ENCODE measurements at regions not wholly inside any gene's neighbourhood (a gene's known extent, or its start where the extent isn't known, plus 50 kb on each side); places are given as distances from the start of the nearest gene placed in this dataset.
"Not testable (repeated sequence)": the region's sequence is repeated elsewhere in the genome, so short reads cannot be mapped to it uniquely, and the experiment has no call there.

DNA sequence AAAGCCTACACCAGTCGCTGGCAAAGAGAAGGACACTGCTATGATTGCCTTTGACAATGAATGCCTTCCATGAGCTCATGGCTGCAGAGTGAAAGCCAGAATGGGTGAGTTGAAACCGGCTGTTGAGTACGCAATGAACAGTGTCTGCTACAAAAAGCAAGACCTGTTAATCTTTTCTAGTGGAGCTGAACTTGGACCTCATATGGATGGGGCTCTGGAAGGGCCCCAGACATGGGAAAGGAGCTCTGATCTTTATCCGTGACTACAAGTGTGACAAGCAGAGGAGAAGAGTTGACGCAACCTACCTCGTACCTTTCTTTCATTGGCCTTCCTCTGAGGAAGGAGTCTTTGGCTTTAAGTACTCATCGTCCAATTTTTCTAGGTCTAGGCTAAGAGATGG lies 67.1 kb upstream of the TSC22D1 start:
- no peak for DNase-seq (ENCODE audit: low spot score)
- in situ Hi-C loops (cut with MboI; ENCODE audit: low pct_unique_long_range_greater_than_20kb, low sequenced_read_pairs, unreplicated experiment) = no loop called here
- no peak for TF ChIP-seq CTCF (IDR thresholded peaks at IDR 0.05; ENCODE audit: extremely low read depth, insufficient read depth, missing control alignments)

GRCh38 chr13:44637581-44637980 lies 61.5 kb upstream of the TSC22D1 start:
- DNase-seq (ENCODE audit: low spot score) = no peak
- TF ChIP-seq CTCF (IDR thresholded peaks at IDR 0.05; ENCODE audit: extremely low read depth, insufficient read depth, missing control alignments) = no peak
- in situ Hi-C loops (cut with MboI; ENCODE audit: low pct_unique_long_range_greater_than_20kb, low sequenced_read_pairs, unreplicated experiment) = no loop called here

GRCh38 chr13:44629465-44630183 lies 53.5 kb upstream of the TSC22D1 start:
- in situ Hi-C loops (cut with MboI; ENCODE audit: low pct_unique_long_range_greater_than_20kb, low sequenced_read_pairs, unreplicated experiment) = no loop called here
- no peak for DNase-seq (ENCODE audit: low spot score)
- TF ChIP-seq CTCF (IDR thresholded peaks at IDR 0.05; ENCODE audit: extremely low read depth, insufficient read depth, missing control alignments) = no peak

DNA sequence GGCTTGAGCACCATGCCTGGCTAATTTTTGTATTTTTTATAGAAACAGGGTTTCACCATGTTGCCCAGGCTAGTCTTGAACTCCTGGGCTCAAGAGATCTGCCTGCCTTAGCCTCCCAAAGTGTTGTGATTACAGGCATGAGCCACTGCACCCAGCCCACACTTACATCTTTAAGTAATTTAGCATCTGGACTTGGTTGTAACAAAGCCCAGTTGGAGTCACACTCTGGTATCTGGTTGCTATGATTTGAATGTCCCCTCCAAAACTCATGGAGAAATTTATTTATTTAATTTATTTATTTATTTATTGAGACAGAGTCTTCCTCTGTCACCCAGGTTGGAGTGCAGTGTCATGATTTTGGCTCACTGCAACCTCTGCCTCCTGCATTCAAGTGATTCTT lies 52.7 kb upstream of the TSC22D1 start:
- DNase-seq (ENCODE audit: low spot score); in situ Hi-C loops (cut with MboI; ENCODE audit: low pct_unique_long_range_greater_than_20kb, low sequenced_read_pairs, unreplicated experiment): not testable (repeated sequence)

DNA sequence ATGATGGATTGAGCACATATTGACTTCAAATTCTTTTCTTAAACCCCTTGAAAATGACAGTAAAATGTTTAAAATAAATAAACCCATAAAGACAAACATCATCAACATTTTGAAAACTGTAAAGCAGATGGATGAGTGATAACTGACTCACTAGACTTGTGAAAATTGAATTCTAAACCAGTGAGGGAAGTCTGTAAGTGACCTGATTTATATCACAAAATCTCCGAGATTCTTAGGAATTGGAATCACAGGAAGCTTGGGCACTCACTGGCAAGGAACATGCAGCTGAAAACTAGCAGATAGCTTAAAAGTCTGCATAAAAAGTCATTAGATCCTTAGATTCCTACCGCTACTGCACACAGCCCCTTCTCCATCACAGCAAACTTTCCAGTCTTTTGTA lies 51.3 kb upstream of the TSC22D1 start:
- in situ Hi-C loops (cut with MboI; ENCODE audit: low pct_unique_long_range_greater_than_20kb, low sequenced_read_pairs, unreplicated experiment) = no loop called here
- TF ChIP-seq CTCF (IDR thresholded peaks at IDR 0.05; ENCODE audit: extremely low read depth, insufficient read depth, missing control alignments) = no peak
- DNase-seq (ENCODE audit: low spot score) = no peak

- DNase-seq (ENCODE audit: low spot score) = no peak
- in situ Hi-C loops (cut with MboI; ENCODE audit: low pct_unique_long_range_greater_than_20kb, low sequenced_read_pairs, unreplicated experiment) = no loop called here
- no peak for TF ChIP-seq CTCF (IDR thresholded peaks at IDR 0.05; ENCODE audit: extremely low read depth, insufficient read depth, missing control alignments)
These were observed 50.0 kb upstream of the TSC22D1 start for GRCh38 chr13:44626176-44626575.
